Uterus (tissue), 2 donors: ENCODE measurements at regions not wholly inside any gene's neighbourhood (a gene's known extent, or its start where the extent isn't known, plus 50 kb on each side); places are given as distances from the start of the nearest gene placed in this dataset.

Experiments
- CTCF ChIP-seq, 4 experiments: fragments of 200-600 bp in 2 of 4; fragments of 450-650 bp in 2 of 4; sonication (generic) in 2 of 4; IDR thresholded peaks; one replicate each; pipeline ENCODE4 v1.5.1; 2016 to 2019; ENCODE audit warnings: antibody characterized with exemption in 4 of 4, mild to moderate bottlenecking in 2 of 4, moderate library complexity in 1 of 4
- POLR2A ChIP-seq, 2 donors: fragments of 450-650 bp; IDR thresholded peaks; one replicate each; pipeline ENCODE4 v1.6.1; 2016; ENCODE audit warnings: antibody characterized with exemption in 2 of 2, mild to moderate bottlenecking in 1 of 2, moderate library complexity in 1 of 2

DNA sequence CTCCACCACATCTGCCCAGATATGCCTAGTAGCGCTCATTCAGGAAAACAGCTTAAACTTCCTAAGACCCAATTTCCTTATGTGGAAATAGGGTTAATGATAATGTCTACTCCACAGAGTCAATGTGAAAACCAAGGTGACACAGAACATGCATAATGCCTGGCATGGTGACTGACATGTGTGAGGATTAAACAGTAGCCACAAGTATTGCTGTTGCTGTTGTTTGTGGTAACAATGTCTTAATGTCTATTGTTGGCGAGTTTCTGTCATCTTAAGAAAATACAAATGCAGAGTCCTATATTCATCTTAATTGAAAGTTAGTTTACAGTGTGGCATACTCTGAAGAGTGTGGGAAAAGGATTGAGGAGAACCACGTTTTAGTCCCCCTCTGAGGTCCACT is 75.6 kb upstream of the NGF start:
- TF ChIP-seq POLR2A (IDR thresholded peaks at IDR 0.05) (no peak), CTCF (IDR thresholded peaks at IDR 0.05) (no peak)
